H54 (cell line): ENCODE measurements at regions not wholly inside any gene's neighbourhood (a gene's known extent, or its start where the extent isn't known, plus 50 kb on each side); places are given as distances from the start of the nearest gene placed in this dataset.
"Not testable (repeated sequence)": the region's sequence is repeated elsewhere in the genome, so short reads cannot be mapped to it uniquely, and the experiment has no call there.

ENCODE experiments used
- DNase-seq: peaks from one replicate; pipeline ENCODE4 v3.0.0; 2011; ENCODE audit warnings: low spot score, mixed read lengths; ENCODE audit not compliant: insufficient read length
- FAIRE-seq: peaks from 3 replicates; lab custom pipeline; 2011; peaks lifted over from hg19 to GRCh38; lab: Jason Lieb, UNC
- POLR2A ChIP-seq: IDR thresholded peaks from 2 replicates; pipeline ENCODE4 v1.6.1; 2011; ENCODE audit warnings: low read depth, mild to moderate bottlenecking, low read length

GRCh38 chr2:215831296-215831913 lies 181.9 kb downstream of the MREG start:
- no peak for FAIRE-seq
- DNase-seq: no peak
- no peak for TF ChIP-seq POLR2A

GRCh38 chr2:215830304-215830703 lies 183.0 kb downstream of the MREG start:
- FAIRE-seq: peak; percentile 6
- DNase-seq: no peak
- TF ChIP-seq POLR2A: no peak

DNA sequence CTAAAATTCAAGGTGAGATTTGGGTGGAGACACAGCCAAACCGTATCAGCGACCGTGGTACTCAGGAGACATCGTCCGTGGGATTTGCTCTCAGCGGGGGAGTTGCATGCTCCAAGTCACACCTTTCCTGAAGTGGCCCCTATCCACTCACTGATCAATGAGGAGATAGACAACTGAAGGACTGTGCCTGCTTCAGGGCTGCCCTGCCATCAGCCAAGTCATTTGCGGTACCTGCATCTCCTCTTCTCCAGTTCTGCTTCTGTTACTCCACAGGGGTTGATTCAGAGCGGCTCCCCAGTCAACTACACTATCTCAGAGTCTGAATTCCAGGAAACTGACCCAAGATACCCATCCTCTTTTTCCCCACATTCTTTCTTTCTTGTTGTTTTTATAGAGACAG lies 184.1 kb downstream of the MREG start:
- DNase-seq (no peak), FAIRE-seq (no peak)
- TF ChIP-seq POLR2A: no peak

GRCh38 chr2:215828528-215829184 lies 184.7 kb downstream of the MREG start:
- TF ChIP-seq POLR2A: no peak
- peak; percentile 38 for DNase-seq
- FAIRE-seq: no peak

DNA sequence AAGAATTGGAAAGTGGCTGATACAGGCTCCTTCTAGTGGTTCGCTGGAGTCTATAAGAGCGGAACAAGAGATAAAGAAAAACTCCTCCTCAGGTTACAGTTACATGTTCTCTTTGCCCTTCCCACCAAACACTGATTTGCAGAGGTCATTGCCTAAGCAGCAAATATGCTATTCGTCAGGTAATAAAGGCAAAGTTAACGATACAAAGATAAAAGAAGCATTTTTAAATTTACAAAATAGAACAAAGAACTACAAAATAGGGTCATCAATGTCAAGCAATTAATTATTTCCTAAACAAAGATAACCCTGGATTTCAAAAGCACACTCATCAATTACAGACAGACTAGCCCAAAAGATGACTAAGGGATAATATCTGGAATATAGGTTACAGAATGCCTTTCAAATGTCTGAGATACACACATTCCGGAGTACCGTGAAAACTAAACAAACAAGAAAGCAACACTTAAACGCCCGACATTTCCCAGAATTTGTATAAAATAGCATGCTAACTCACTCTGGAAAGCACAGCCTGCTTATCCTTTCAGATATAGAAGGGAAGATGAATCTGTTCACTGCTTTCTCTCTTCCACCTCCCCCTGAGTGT lies 186.4 kb downstream of the MREG start:
- DNase-seq (no peak), FAIRE-seq (no peak)
- TF ChIP-seq POLR2A: no peak

GRCh38 chr2:215826376-215826775 lies 187.0 kb downstream of the MREG start:
- DNase-seq: no peak
- FAIRE-seq: no peak
- TF ChIP-seq POLR2A: no peak

DNA sequence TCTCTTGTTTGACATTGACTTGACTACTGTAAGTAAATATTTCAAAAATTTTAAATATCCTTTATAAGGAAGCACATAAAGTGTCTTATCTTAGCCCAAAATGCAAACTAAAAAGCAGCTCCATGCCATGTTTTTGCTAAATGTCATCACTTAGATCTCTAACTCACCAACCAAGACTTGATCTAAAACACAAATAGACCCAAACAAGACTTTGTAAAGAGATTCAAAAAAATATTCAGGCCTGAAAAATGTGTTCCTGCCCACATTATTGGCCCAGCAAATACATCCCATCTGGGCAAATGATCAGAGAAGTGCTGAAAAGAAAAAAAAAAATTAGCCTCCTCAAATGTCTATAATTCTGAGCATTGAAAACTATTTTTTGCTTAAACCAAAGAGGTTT lies 187.6 kb downstream of the MREG start:
- FAIRE-seq (no peak), DNase-seq (no peak)
- TF ChIP-seq POLR2A: no peak

DNA sequence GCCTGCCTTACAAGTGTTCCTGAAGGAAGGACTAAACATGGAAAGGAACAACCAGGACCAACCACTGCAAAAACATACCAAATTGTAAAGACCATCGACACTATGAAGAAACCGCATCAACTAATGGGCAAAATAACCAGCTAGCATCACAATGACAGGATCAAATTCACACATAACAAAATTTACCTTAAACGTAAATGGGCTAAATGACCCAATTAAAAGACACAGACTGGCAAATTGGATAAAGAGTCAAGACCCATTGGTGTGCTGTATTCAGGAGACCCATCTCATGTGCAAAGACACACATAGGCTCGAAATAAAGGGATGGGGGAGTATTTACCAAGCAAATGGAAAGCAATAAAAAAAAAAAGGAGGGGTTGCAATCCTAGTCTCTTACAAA lies 192.1 kb downstream of the MREG start:
- not testable (repeated sequence) for FAIRE-seq

GRCh38 chr2:215819713-215820112 lies 193.6 kb downstream of the MREG start:
- not testable (repeated sequence) for FAIRE-seq

More for the DNA sequence above, 192.1 kb downstream of the MREG start:
- DNase-seq: not testable (repeated sequence)

DNA sequence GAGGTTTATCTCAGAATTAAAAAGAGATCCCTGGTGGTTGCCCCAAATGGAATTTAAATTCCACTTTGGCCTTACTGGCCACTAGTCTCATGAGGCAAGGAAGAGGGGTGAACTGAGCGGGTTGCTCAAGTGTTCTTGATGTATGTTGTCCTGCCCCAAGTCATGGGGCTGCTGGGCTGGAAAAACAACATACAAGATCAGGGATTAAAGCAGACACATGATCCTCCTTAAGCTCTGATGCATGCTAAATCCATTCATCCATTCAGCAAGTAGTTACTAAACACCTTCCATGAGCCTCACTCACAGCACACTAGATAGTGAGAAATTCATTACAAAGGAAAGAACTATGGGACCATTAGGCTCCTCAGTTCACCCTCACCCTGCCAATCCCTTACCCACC lies 196.3 kb downstream of the MREG start:
- DNase-seq: no peak
- FAIRE-seq: no peak
- no peak for TF ChIP-seq POLR2A

More at GRCh38 chr2:215819713-215820112, 193.6 kb downstream of the MREG start:
- DNase-seq: not testable (repeated sequence)

DNA sequence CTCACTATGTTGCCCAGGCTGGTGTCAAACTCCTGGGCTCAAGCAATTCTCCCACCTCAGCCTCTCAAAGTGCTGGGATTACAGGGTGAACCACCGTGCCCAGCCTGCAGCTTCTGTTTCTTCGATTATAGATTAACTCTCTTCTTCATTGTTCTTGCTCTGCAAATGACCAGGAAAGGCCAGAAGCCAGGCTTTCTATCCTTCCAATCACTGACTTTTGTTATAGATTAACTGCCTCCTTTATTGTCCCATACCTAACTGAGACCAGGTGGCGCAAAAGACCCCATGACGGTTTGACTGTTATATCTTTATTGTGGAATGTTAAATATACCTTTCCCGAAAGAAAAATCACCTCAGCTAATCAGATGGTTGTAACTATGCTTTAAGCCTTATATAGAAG lies 196.9 kb downstream of the MREG start:
- no peak for TF ChIP-seq POLR2A
- DNase-seq: no peak
- no peak for FAIRE-seq

DNA sequence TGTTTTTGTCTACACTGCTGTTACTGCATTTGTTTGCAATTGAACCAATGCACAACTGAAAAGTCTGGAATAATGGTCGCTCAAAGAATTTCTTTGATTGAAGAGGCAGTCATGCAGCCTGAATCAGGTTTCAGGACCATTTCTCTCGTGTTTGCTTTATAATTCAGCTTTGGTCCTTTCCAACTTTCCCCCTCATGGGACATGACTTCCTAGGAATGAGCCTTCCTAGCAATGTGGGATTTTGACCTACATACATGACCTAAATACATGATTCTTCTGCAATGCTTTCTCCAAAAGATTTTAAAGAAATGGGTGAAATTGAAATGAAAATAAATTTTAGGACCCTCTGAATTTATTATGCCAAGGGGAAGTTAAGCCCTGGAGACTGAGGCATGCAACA lies 197.4 kb downstream of the MREG start:
- no peak for DNase-seq
- TF ChIP-seq POLR2A: no peak
- no peak for FAIRE-seq

DNA sequence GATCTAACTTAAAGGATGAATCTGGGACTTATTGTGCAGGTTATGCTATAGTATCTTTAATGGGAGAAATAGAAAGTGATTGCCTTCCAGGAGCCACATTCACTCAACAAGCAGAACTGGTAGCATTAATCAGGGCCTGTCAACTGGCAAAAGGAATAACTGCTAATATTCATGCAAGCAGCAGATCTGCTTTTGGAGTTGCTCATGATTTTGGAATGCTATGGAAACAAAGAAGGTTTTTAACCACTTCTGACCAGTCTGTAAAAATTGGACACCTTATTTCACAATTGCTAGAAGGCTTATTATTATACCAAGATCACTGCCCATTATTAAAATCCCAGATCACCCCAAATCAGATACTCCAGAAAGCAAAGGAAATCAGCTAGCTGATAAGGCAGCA lies 200.4 kb downstream of the MREG start:
- FAIRE-seq (peak; percentile 92), DNase-seq (no peak)
- TF ChIP-seq POLR2A: no peak

GRCh38 chr2:215811409-215812345 lies 201.7 kb downstream of the MREG start:
- no peak for TF ChIP-seq POLR2A
- DNase-seq (no peak), FAIRE-seq (no peak)

- TF ChIP-seq POLR2A: no peak
- DNase-seq (no peak), FAIRE-seq (no peak)
Measured at GRCh38 chr2:215811003-215811402, 202.3 kb downstream of the MREG start.
